ENCODE measurements at regions not wholly inside any gene's neighbourhood (a gene's known extent, or its start where the extent isn't known, plus 50 kb on each side); places are given as distances from the start of the nearest gene placed in this dataset.

DNA sequence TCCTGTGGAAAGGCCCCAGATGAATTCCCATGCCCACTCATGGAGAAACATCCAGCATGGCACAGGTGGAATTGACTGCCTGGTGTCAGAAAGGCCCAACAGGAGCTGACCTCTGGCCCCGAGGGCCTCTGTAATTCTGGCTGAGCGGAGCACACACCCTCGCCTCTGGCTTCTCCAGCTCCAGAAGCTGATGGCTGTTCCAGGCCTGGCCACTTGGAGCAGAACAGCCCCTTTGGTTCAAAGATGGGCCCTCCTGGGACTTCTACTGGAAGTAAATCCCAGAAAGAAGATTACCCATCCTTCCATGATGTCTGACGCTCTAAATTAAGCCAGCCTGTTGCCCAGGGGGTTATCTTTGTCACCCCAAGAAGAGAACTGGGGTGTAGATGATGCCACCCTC is 275.1 kb upstream of the CDH4 start:
- TF ChIP-seq, protein P1, sequence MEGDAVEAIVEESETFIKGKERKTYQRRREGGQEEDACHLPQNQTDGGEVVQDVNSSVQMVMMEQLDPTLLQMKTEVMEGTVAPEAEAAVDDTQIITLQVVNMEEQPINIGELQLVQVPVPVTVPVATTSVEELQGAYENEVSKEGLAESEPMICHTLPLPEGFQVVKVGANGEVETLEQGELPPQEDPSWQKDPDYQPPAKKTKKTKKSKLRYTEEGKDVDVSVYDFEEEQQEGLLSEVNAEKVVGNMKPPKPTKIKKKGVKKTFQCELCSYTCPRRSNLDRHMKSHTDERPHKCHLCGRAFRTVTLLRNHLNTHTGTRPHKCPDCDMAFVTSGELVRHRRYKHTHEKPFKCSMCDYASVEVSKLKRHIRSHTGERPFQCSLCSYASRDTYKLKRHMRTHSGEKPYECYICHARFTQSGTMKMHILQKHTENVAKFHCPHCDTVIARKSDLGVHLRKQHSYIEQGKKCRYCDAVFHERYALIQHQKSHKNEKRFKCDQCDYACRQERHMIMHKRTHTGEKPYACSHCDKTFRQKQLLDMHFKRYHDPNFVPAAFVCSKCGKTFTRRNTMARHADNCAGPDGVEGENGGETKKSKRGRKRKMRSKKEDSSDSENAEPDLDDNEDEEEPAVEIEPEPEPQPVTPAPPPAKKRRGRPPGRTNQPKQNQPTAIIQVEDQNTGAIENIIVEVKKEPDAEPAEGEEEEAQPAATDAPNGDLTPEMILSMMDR (IDR thresholded peaks at IDR 0.05; ENCODE audit: insufficient read depth, low read length, poor library complexity, severe bottlenecking), result no peak
- no peak for TF ChIP-seq EZH2phosphoT487 (conservative IDR thresholded peaks at IDR 0.05; ENCODE audit: low read length)
